Smooth muscle cell (in vitro differentiated cells): ENCODE measurements at regions not wholly inside any gene's neighbourhood (a gene's known extent, or its start where the extent isn't known, plus 50 kb on each side); places are given as distances from the start of the nearest gene placed in this dataset.

Experiments used
- DNase-seq: peaks from one replicate; lab custom pipeline; 2025; ENCODE audit not compliant: unreplicated experiment; lab: John Stamatoyannopoulos, UW
- H2AFZ ChIP-seq: fragments of 200-600 bp; sonication (generic); 2 replicates; pipeline ENCODE4 v1.6.0; 2016; ENCODE audit warnings: antibody characterized with exemption, low read depth, mild to moderate bottlenecking
- H3F3A ChIP-seq: fragments of 200-600 bp; sonication (generic); 2 replicates; pipeline ENCODE4 v1.6.0; 2017; ENCODE audit warnings: antibody characterized with exemption, low read depth
- H3K27ac ChIP-seq: fragments of 200-600 bp; sonication (generic); 2 replicates; pipeline ENCODE4 v1.5.1; 2016; ENCODE audit warnings: low read depth, mild to moderate bottlenecking
- H3K27me3 ChIP-seq: fragments of 200-600 bp; sonication (generic); 2 replicates; pipeline ENCODE4 v1.6.1; 2016; ENCODE audit warnings: low read depth, mild to moderate bottlenecking
- H3K36me3 ChIP-seq: fragments of 200-600 bp; sonication (generic); 2 replicates; pipeline ENCODE4 v1.5.1; 2016; ENCODE audit warnings: low read depth
- H3K4me1 ChIP-seq: fragments of 200-600 bp; sonication (generic); 2 replicates; pipeline ENCODE4 v1.5.1; 2016; ENCODE audit warnings: low read depth
- H3K4me2 ChIP-seq: fragments of 200-600 bp; sonication (generic); 2 replicates; pipeline ENCODE4 v1.6.0; 2016; ENCODE audit warnings: mild to moderate bottlenecking
- H3K4me3 ChIP-seq: fragments of 200-600 bp; sonication (generic); 2 replicates; pipeline ENCODE4 v1.5.1; 2016; ENCODE audit warnings: mild to moderate bottlenecking
- H3K79me2 ChIP-seq: fragments of 200-600 bp; sonication (generic); 2 replicates; pipeline ENCODE4 v1.6.0; 2016; ENCODE audit warnings: low read depth, mild to moderate bottlenecking
- H3K9ac ChIP-seq: fragments of 200-600 bp; sonication (generic); 2 replicates; pipeline ENCODE4 v1.6.0; 2016; ENCODE audit warnings: low read depth
- H3K9me3 ChIP-seq: fragments of 200-600 bp; sonication (generic); replicated peaks from 2 replicates; pipeline ENCODE4 v1.5.1; 2016; ENCODE audit warnings: low read depth
- H4K20me1 ChIP-seq: fragments of 200-600 bp; sonication (generic); 2 replicates; pipeline ENCODE4 v1.6.0; 2016; ENCODE audit warnings: low read depth
- WGBS: methylation state at CpG from one replicate; pipeline ENCODE4 v1.1.7; 2016; ENCODE audit warnings: low lambda C conversion rate; 5-methylcytosine and 5-hydroxymethylcytosine counted together
- TF ChIP-seq, protein P1 (sequence below): fragments of 200-600 bp; sonication (generic); IDR thresholded peaks from 2 replicates; pipeline ENCODE4 v1.5.1; 2017; ENCODE audit warnings: borderline replicate concordance, mild to moderate bottlenecking, antibody characterized with exemption; ENCODE audit not compliant: insufficient read depth, poor library complexity, severe bottlenecking

DNA sequence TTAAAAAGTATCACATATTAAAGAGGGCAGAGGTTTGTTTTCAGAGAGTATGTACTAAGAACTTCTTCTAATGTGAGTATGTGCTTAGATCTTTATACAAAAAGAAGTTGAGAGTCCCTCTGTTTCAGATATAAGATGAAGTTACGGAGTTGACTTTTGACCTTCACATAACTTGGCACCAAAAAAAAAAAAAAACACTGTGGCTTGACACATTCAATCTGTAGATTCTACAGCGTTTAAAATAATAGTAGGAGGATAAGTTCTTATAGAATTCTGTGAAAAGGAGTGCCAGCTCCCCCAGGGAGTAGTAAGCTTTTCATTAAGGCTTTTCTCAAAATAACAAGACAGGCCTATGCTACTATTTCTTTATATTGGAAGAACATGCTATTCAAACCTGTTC, 105.4 kb upstream of the LRP1B start:
- TF ChIP-seq, protein P1, sequence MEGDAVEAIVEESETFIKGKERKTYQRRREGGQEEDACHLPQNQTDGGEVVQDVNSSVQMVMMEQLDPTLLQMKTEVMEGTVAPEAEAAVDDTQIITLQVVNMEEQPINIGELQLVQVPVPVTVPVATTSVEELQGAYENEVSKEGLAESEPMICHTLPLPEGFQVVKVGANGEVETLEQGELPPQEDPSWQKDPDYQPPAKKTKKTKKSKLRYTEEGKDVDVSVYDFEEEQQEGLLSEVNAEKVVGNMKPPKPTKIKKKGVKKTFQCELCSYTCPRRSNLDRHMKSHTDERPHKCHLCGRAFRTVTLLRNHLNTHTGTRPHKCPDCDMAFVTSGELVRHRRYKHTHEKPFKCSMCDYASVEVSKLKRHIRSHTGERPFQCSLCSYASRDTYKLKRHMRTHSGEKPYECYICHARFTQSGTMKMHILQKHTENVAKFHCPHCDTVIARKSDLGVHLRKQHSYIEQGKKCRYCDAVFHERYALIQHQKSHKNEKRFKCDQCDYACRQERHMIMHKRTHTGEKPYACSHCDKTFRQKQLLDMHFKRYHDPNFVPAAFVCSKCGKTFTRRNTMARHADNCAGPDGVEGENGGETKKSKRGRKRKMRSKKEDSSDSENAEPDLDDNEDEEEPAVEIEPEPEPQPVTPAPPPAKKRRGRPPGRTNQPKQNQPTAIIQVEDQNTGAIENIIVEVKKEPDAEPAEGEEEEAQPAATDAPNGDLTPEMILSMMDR = no peak
- no peak overlapping the region for H2AFZ ChIP-seq
- H3K4me3 ChIP-seq = no peak overlapping the region
- no peaks in the 10 kb centered on the region for H3K9me3 ChIP-seq
- no peaks in the 10 kb centered on the region for H3K36me3 ChIP-seq
- no peaks in the 10 kb centered on the region for H3K27me3 ChIP-seq
- no peak overlapping the region for H3K4me2 ChIP-seq
- H3K4me1 ChIP-seq = no peaks in the 10 kb centered on the region
- no peak overlapping the region for H3K27ac ChIP-seq
- DNase-seq = no peak
- H4K20me1 ChIP-seq = no peaks in the 10 kb centered on the region
- H3F3A ChIP-seq = no peaks in the 10 kb centered on the region
- WGBS = 94% methylated on average over 2 of the region's 2 CpGs
- H3K9ac ChIP-seq = no peak overlapping the region
- no peaks in the 10 kb centered on the region for H3K79me2 ChIP-seq

DNA sequence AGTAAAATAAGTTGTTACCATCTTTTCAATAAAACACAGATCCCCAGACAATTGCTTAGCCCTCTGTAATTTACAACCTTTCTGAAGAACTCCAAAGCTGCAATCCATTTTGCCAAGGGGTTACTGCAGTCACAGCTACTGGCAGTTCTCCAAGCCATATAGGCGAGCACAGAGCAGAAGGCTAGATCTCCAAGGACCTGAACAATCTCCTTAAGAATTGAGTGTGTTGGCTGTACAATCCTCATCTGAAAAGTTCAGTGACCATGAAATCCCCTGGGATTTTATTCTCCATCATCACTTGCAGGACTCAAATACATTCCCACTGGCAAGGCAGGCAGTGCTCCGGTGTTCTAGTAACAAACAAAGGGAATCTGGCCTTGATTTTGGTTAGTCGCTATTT, 103.9 kb upstream of the LRP1B start:
- H3F3A ChIP-seq = no peaks in the 10 kb centered on the region
- WGBS = 87% methylated on average over 3 of the region's 3 CpGs
- H3K9ac ChIP-seq = no peak overlapping the region
- H3K4me3 ChIP-seq = no peak overlapping the region
- no peak overlapping the region for H3K27ac ChIP-seq
- TF ChIP-seq, protein P1 = no peak
- DNase-seq = no peak
- no peaks in the 10 kb centered on the region for H3K9me3 ChIP-seq
- H3K27me3 ChIP-seq = no peaks in the 10 kb centered on the region
- no peaks in the 10 kb centered on the region for H3K79me2 ChIP-seq
- no peak overlapping the region for H2AFZ ChIP-seq
- H3K36me3 ChIP-seq = no peaks in the 10 kb centered on the region
- H3K4me2 ChIP-seq = no peak overlapping the region
- no peaks in the 10 kb centered on the region for H3K4me1 ChIP-seq
- no peaks in the 10 kb centered on the region for H4K20me1 ChIP-seq

DNA sequence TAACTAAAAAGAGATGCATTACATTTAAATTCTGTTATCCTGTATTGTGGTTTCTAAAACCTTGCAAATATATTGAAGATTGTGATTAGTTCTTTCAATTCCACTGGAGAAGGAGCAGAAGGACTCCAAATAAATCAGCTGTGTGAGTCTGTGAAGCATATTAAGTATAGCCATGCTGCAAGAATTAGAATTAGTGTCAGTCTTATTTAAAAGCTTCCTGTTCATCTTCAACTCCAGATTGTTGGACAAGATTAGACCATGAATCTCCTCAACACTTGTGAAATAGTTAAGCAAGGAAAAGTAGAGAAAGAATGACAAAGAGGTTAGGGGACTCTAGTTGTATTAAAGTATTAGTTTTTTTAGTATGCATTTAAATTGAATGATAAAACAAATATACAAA, 92.5 kb upstream of the LRP1B start:
- Histone ChIP-seq H3K4me3 (no peak overlapping the region), H3K4me1 (no peaks in the 10 kb centered on the region), H3K79me2 (no peaks in the 10 kb centered on the region), H3F3A (no peaks in the 10 kb centered on the region), H3K27me3 (no peaks in the 10 kb centered on the region), H3K9me3 (no peaks in the 10 kb centered on the region), H3K27ac (no peak overlapping the region), H2AFZ (no peak overlapping the region), H3K4me2 (no peak overlapping the region), H3K36me3 (no peaks in the 10 kb centered on the region), H4K20me1 (no peaks in the 10 kb centered on the region), H3K9ac (no peak overlapping the region)
- TF ChIP-seq, protein P1 = no peak
- DNase-seq = no peak

DNA sequence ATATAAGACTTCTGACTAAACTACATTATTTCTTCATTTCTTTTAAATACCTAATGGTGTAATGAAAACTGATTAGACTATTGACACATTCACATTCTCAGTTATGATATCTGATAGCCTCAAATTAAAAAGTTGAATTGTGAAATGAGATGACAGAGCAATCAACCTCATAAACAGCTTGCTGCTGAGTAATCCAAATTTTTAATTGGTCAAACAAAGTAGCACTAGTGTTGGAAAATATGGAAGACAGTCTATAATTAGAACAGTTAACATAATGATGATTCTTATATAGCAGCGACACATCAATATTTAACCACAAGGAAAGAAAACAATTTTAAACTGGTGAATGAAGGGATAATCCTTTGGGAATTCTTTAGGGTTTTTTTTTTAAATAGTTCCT, 91.9 kb upstream of the LRP1B start:
- Histone ChIP-seq H3K4me2 (no peak overlapping the region), H3K27ac (no peak overlapping the region), H4K20me1 (no peaks in the 10 kb centered on the region), H3F3A (no peaks in the 10 kb centered on the region), H3K27me3 (no peaks in the 10 kb centered on the region), H3K36me3 (no peaks in the 10 kb centered on the region), H3K4me1 (no peaks in the 10 kb centered on the region), H2AFZ (no peak overlapping the region), H3K79me2 (no peaks in the 10 kb centered on the region), H3K9ac (no peak overlapping the region), H3K9me3 (no peaks in the 10 kb centered on the region), H3K4me3 (no peak overlapping the region)
- 83% methylated on average over 1 of the region's 1 CpG for WGBS
- TF ChIP-seq, protein P1 = no peak
- DNase-seq = no peak
